ENCODE measurements at regions not wholly inside any gene's neighbourhood (a gene's known extent, or its start where the extent isn't known, plus 50 kb on each side); places are given as distances from the start of the nearest gene placed in this dataset.
A peak's percentile ranks its signal among the peaks of the same experiment; 100 is the strongest.
"Not testable (repeated sequence)": the region's sequence is repeated elsewhere in the genome, so short reads cannot be mapped to it uniquely, and the experiment has no call there.

DNA sequence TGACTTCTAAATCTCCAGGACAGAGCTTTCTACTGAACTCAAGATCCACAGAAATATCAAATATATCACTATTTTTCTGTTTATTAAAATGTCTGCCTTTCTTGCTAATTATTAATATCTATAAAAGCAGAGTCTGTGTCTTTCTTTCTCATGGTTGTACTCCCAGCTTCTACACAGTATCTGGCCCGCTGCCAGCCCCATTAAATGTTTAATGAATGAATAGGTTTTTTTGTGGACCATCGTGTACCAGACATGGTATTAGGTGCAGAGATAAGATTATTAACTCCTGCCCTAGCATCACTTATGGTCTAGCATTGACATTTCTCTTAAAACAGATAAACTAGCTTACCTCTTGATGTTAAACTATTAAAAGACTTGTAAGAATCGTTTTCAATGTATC, 111.4 kb upstream of the RBMS3 start:
- no peak for FAIRE-seq
- DNase-seq (ENCODE audit: insufficient read length, low spot score), result no peak

DNA sequence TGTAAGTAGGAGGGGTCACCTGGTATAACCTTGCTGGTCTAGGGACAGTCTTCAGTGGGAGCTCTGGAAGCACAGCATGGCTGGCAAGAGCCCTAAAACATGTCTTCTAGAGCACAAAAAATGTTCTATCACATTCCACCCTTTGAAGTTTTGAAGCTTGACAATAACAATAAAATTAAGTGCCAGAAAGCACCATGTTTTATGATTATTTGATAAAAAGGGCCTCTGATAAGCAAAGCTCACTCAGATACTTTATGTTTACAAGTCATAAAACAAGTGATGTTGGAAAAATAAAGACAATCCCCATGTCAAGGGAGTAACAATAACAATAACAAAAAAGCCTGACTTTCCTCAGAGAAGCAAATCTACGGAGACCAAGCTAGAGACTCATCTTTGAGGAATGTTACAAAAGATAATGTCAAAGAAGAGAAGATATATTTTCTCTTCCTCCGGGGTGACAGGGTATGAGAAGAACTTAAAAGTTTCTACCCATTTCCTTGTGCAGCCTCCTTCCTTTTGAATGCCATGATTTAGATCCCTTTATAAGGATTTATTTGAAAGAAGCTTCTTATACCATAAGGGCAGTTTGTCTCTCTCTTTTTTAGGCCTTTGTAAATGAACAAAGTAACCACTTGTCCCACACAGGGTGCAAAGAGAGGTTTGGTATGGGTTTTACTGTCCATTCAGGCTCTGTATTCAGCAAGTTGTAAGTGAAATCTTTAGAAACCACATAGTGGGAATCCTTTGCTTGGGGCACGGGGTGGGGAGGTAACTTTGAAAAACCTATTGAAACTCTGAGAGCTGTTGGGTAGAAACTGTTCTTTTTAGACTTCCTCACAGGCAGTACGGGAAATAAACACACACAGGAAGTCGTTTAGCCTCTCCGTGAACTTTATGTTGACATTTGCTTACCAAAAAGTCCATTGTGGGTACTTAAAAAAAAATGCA, 109.6 kb upstream of the RBMS3 start:
- peak; percentile 69 for FAIRE-seq
- DNase-seq (ENCODE audit: insufficient read length, low spot score), result no peak

DNA sequence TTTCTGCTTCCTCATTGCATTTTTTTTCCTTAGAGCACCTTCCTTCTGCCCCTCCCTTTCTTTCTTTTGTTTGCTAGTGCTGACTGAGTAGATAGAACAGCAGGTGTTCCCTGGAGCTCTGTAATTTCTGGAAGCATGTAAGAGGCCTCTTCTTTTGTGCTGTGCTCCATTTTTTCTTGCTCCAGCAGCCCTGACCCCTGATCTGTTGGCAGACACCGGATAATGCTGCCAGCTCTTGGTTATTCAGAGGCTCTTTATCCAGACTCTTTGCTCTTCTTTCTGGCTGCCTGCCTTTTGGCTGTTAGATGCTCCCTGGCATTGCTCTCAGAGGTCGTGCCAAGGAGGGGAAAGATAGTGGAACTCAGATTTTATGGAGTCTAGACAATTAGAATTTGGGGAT, 104.4 kb upstream of the RBMS3 start:
- FAIRE-seq (no peak), DNase-seq (ENCODE audit: insufficient read length, low spot score) (no peak)

DNA sequence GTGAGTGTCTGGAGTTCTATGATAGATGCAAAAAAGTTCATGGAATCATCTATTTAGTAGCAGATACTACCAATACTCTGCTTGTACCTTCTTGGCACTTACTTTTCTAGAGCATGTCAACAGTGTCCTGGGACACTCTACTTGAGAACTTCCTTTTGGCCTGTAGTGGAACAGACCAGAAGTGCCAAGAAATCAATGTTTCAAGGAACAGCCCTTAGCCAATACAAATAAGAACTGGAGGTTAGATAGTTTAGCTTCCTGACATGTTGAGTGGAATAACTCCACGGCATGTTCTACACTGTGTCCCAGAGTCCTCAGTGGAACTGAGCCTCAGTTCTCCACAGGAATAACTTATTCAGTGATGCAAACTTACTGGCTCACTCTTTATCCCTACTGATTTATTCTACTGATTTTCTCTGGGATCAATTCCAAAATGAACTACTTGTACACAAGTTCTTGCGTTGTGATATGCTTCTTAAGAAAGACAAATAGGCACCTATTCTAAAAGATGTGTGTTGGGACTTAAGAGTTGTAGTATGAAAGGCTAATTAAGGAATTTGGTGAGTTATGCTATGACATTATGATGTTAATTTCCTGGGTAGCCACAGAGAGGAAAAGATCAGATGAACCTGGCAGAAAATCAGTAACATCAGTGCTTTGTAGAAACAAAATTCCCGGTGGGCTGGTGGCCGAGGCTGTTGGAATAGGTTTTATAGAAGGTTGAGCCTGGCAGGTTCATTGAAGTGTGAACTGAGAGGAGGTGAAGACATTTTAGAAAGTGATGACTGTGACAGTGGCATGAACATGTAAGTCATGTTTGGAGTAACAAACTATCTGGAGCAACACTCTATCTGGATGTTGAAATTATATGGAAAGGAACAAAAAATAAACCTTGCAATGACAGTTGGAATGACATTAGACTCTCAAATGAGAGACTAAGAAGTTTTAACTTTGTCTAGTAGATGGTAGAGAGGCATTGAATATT, 101.8 kb upstream of the RBMS3 start:
- DNase-seq (ENCODE audit: insufficient read length, low spot score) (no peak), FAIRE-seq (peak; percentile 9)

DNA sequence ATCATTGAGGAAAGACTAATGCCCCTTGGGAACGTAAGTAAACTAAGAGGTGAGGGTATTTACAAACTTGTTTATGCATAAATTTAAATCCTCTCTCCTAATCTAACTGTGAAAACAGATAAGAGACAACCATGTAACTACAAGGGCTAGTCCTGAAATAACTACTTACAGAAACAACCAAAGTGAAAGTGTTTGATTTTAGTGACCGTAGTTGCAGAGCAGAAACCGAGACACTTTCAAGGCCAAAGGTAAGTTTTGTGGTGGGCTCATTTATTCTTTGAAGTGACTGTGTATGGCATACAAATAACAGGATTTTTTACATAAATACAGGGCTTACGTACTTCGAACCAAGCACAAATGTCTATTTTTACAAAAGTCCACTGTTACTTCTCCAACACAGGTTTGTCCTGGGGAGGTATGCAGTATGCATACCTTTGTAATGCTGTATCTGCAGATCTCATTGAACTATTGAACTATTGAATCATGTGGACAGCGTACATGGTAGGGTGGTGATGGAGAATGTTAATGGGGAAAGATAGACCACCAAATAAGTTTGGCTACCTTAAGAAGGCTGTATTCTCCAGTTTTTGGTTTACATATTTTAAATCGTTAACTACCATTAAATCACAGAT, 99.6 kb upstream of the RBMS3 start:
- FAIRE-seq, result no peak
- no peak for DNase-seq (ENCODE audit: insufficient read length, low spot score)

DNA sequence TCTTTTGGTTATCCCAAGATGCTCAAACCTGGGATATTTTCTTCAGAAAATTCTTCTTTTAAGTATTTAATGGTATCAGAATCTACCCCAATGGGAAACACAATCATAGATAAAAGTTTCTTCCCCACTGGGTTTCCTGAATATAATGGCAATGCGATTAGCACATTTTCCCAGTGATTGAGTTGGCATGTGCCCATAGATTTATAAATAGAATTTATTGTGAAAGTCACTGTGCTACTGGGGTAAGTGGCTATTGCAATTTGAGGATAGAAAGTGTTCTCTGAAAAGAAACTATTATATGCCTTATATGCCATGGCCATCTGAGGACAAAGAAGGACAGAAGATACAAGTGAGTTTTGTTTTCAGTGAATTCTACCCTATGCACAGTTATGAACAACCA, 99.0 kb upstream of the RBMS3 start:
- DNase-seq (ENCODE audit: insufficient read length, low spot score) (no peak), FAIRE-seq (no peak)

DNA sequence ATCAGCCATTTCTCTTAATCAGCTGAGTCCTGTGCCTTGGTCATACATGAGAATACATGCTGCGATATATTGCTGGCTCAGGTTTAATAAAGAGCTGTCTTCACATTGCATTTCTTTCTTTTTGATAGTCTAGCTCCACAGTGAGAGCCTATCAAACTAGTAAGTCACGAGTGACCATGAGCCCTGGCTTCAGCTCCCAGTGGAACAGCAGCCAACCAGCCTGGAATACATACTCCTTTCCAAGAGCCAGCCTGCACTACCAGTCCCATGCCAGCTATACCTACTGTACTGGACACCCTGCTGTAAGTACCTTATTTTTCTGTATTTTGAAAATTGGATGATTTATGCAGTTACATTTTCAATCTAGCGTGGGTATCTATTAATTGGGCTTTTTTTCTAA, 98.0 kb upstream of the RBMS3 start:
- not testable (repeated sequence) for DNase-seq (ENCODE audit: insufficient read length, low spot score)
- FAIRE-seq, result peak; percentile 79

DNA sequence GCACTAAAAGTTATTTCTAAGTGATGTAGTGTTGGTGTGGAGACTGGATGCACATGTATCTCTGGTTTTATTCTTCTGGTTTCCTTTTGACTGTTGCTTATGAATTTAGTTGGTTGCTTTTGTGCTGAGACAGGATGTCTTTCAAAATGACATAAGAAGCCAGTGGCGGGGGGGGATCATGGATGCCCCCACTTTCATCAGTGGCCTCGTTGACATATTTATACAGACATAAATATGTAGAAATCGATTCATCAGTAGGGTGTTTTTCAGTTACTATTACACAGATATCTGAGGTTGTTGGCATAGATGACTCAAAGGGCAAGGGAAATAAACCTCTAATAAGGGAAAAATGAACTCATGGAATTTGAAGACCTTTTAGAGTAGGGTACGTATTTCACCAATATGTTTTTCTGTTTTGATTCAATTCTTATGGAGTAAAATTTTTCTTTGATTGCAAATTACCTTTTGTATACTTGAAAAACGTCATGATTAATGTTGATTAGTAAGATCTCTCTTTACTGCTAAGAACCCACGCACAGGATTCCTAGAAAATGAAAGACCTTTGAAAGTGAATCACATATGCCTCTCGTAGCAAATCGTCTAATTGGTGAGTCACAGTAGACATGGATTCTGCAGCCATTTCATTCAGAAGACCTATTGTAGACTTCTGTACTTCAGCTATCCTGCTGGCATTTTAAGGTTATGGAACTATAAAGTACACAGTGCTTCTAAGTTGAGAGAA, 97.4 kb upstream of the RBMS3 start:
- DNase-seq (ENCODE audit: insufficient read length, low spot score) (no peak), FAIRE-seq (no peak)

DNA sequence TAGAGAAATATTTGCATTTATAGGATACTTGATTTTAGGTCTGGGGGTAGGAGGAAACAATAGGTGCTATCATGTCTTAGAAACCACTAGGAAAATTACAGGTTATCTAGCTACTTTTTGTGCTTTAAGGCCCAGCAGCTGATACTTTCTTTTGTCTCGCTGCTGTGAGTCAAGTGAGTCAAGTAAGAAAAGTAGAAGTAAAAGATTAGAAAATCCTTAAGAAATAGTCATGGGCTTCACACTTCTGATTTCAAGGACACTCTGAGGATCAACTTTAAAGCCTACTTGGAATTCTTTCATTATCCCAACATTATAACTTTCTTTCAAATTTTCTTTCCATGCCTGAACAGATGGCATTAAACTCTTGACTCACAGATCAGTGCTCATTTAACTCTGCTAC, 95.2 kb upstream of the RBMS3 start:
- DNase-seq (ENCODE audit: insufficient read length, low spot score), result no peak
- no peak for FAIRE-seq

DNA sequence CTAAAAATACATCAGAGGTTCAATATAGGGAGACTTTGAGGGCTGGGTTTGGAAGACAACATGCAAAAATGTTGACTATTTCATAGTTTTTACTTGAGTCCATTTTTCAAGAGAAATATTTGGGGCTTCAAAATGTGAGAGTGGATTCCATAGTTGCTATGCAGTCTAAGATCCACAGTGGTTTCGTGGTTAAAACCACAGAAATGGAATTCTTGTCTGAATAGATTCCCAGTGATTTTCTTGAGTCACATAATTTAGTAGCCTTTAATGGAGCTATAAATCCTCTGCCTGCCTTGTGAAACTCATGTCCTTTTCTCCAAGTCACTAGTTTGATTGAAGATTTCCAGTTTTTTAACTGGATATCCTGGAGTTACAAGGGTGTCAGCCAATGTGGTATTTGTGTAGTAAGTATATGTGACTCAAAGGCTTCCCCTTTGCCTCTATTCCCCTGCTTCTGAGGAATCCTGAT, 94.7 kb upstream of the RBMS3 start:
- no peak for DNase-seq (ENCODE audit: insufficient read length, low spot score)
- no peak for FAIRE-seq

DNA sequence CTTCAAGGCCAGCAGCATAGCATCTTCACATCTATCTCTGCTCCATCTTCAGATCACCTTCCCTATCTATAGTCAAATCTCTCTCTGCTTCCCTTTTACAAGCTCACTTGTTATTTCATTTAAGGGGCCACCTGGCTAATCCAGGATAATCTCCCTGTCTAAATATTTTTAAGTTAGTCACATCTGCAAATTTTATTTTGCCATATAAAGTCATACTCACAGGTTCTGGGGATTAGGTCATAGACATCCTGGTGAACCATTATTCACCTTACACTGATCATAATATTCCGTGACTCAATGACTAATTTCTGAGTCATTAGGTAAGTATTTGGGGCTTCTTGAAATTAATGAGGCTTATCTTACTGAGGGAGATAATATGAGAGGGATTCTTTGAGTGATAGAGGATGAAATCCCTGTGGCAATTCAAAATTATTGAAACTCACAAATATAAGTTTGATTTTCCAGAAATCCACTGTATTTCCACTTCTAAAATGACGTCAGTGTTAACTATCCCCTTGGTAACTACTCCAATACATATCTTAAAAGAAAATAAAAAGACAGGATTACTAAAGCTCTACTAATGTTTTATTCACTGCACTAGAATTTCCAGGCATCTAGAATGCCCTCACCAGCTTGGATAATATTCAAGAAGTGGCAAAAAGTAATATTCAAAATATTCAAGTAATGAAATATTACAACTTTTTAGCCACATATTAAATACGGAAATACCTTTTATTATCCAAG, 93.7 kb upstream of the RBMS3 start:
- DNase-seq (ENCODE audit: insufficient read length, low spot score) (peak; percentile 41), FAIRE-seq (peak; percentile 48)

DNA sequence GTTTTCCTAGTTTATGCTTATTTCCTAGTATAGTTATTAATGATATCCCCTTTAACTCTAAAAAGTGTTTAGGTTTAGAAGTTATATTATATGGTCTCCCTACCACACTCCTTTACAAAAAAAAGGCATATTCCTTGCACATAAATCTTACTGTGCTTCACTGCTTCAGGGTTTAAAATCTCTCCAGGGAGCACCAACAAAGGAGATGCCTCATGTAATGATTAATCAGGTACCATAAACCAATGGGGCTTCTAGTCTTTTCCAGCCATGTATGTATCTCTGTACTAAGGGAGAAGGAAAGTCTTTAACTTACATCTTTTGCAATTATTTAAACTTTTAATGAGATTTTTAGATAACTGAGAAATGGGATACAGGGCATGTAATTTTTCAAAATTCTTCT, 91.5 kb upstream of the RBMS3 start:
- DNase-seq (ENCODE audit: insufficient read length, low spot score), result no peak
- no peak for FAIRE-seq

DNA sequence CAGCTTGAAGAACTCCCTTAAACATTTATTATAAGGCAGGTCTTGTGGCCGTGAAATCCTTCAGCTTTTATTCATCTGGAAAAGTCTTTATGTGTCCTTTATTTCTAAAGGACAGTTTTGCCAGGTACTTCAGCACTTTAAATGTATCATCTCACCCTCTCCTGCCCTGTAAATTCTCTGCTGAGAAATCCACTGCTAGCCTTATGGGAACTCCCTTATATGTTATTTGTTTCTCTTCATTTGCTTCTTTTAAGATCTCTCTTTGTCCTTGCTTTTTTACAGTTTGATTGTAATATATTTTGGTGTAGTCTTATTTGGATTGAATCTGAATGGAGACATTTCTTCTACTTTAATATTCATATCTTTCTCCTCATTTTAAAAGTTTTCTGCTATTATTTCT, 86.7 kb upstream of the RBMS3 start:
- FAIRE-seq (no peak), DNase-seq (ENCODE audit: insufficient read length, low spot score) (no peak)

DNA sequence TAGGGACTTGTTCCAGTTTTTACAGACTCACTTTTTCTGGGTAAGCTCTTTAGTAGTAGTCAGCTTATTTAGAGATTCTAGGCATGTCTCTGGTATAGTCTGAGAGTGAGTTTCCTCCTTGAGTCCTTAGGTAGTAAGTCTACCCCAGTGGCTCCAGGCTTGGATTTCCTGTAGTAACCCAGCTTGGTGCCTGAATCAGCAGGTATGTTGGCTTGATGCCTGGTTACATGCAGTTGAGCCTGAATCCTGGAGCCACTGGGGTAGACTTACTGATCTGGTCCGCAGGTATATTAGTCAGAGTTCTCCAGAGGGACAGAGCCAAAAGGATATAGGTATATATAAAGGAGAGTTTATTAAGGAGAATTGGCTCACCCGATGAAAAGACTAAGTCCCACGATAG, 85.8 kb upstream of the RBMS3 start:
- no peak for DNase-seq (ENCODE audit: insufficient read length, low spot score)
- FAIRE-seq, result no peak

DNA sequence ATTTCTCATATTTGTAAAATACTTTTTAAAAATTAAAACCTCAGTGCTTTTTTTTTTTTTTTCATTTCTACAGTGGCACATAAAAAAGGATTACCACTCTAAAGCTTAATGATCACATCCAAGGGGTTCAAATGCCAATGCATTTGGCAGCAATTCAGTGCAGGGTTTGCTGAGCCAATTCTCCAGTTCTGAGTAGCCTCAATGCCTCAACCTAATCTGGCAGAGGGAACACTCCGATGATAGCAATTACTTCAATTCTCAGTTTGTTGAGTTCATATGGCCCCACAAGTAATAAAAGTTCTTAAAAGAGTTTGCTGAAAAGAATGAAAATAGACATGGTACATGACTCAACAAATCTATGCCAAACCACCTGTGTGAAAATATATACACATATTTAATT, 79.3 kb upstream of the RBMS3 start:
- no peak for DNase-seq (ENCODE audit: insufficient read length, low spot score)
- FAIRE-seq, result no peak

DNA sequence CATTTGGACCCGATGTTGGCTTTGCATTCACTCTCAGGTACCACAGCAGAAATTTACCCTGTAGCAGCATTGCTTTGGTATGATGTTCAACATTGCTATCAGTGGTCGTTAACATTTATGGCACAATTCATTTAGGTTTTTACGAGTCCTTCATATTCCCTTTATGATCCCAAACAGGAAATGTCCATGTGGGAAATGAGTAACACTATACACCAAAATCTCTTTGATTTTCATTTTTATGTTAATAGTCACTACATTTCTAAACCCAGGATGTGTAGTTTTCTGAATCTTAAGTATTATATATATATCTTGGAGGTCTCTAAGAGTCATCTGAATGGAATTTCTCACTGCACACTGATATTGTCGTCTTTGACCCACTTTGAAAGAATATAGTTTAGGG, 78.5 kb upstream of the RBMS3 start:
- DNase-seq (ENCODE audit: insufficient read length, low spot score) (no peak), FAIRE-seq (no peak)

DNA sequence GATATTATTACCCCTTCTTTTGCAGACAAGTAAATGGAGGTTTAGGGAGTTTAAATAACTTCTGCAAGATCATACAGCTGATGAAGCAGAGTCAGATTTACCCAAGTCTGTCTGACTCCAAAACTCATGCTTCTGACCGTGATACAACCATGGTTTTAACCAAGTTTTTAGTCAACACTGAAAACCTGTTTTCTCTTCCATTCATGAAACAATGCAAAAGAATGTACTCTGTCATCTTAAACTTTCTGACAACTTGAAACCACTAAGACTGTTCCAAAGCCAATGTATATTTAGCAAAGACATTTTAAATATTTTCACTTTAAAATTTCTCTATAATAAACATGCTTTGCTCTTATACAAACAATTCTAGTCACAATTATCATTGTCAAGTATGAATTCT, 77.0 kb upstream of the RBMS3 start:
- no peak for DNase-seq (ENCODE audit: insufficient read length, low spot score)
- FAIRE-seq, result no peak

DNA sequence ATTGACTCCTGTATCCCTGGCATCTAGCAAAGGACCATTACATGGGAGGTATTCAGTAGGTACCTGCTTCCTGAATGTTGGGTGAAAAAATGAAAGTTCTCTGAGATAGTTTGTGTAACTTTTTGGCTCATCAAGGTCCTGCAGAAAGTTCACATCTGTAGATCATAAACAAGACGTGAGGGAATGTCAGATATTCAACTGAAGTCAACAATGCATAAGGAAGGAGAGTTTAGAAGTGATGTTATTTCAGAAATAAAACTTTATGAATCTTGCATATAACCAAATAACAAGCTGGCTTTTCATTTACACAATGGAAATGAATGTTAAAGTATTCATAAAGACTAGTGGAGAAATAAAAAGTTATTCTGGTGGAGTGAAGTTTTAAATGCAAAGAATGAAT, 73.4 kb upstream of the RBMS3 start:
- no peak for FAIRE-seq
- no peak for DNase-seq (ENCODE audit: insufficient read length, low spot score)

DNA sequence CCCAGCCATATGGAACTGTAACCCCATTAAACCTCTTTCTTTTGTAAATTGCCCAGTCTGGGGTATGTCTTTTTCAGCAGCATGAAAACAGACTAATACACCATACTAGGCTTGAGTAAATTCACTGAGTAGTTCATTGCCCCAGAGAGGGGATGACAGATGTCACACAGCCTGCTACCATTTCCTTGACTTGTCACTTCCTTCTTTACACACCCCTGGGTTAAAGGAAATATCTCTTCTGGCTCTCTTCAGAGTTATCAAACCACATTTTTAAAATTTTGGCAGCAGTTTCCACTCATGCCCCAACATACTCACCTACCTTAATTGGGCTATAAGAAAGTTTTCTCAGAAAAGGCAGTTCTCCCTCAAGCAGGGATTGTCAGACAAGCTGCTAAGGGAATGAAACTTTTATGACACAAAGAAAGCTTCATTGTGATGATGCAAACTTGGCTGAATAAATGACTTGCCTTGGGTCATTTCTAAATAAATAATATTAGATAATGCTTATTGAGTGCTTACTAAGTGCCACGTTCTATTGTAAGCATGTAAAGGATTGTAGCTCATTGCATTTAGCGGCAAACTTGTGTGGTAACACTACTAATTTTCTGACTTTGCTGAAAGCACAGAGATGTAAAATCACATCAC, 68.0 kb upstream of the RBMS3 start:
- FAIRE-seq, result no peak

More for the DNA sequence above, 68.0 kb upstream of the RBMS3 start:
- DNase-seq (ENCODE audit: insufficient read length, low spot score), result no peak
